HG02759 (cell line): ENCODE measurements at regions not wholly inside any gene's neighbourhood (a gene's known extent, or its start where the extent isn't known, plus 50 kb on each side); places are given as distances from the start of the nearest gene placed in this dataset.

Experiments
- ATAC-seq: cut with Tn5 transposase; IDR thresholded peaks from one replicate; pipeline ENCODE4 v1.9.1; 2021; ENCODE audit warnings: mild to moderate bottlenecking, moderate library complexity; ENCODE audit not compliant: unreplicated experiment

GRCh38 chr11:130766650-130767565 lies 149.4 kb downstream of the SNX19 start:
- ATAC-seq = no peak

- ATAC-seq = no peak
Observed at GRCh38 chr11:130769782-130770535, 146.3 kb downstream of the SNX19 start.

GRCh38 chr11:130771708-130772107 lies 144.6 kb downstream of the SNX19 start:
- no peak for ATAC-seq

GRCh38 chr11:130772266-130773227 lies 143.7 kb downstream of the SNX19 start:
- no peak for ATAC-seq

- ATAC-seq = no peak
Observed at GRCh38 chr11:130773244-130773820, 142.9 kb downstream of the SNX19 start.

GRCh38 chr11:130774703-130775102 lies 141.6 kb downstream of the SNX19 start:
- no peak for ATAC-seq

GRCh38 chr11:130775306-130776060 lies 140.8 kb downstream of the SNX19 start:
- ATAC-seq = no peak

- no peak for ATAC-seq
Observed at GRCh38 chr11:130776061-130776419, 140.2 kb downstream of the SNX19 start.

- no peak for ATAC-seq
Observed at GRCh38 chr11:130778026-130778425, 138.3 kb downstream of the SNX19 start.

GRCh38 chr11:130778705-130779104 lies 137.6 kb downstream of the SNX19 start:
- no peak for ATAC-seq

GRCh38 chr11:130779267-130779666 lies 137.0 kb downstream of the SNX19 start:
- no peak for ATAC-seq

- ATAC-seq = no peak
Observed at GRCh38 chr11:130779943-130780342, 136.3 kb downstream of the SNX19 start.

GRCh38 chr11:130780437-130780836 lies 135.8 kb downstream of the SNX19 start:
- no peak for ATAC-seq

- no peak for ATAC-seq
Observed at GRCh38 chr11:130781931-130782330, 134.3 kb downstream of the SNX19 start.

GRCh38 chr11:130782361-130783222 lies 133.7 kb downstream of the SNX19 start:
- no peak for ATAC-seq

- no peak for ATAC-seq
Observed at GRCh38 chr11:130783323-130783722, 133.0 kb downstream of the SNX19 start.

- ATAC-seq = no peak
Observed at GRCh38 chr11:130785380-130786116, 130.7 kb downstream of the SNX19 start.

GRCh38 chr11:130786586-130786985 lies 129.7 kb downstream of the SNX19 start:
- no peak for ATAC-seq
